ENCODE measurements at regions not wholly inside any gene's neighbourhood (a gene's known extent, or its start where the extent isn't known, plus 50 kb on each side); places are given as distances from the start of the nearest gene placed in this dataset.

DNA sequence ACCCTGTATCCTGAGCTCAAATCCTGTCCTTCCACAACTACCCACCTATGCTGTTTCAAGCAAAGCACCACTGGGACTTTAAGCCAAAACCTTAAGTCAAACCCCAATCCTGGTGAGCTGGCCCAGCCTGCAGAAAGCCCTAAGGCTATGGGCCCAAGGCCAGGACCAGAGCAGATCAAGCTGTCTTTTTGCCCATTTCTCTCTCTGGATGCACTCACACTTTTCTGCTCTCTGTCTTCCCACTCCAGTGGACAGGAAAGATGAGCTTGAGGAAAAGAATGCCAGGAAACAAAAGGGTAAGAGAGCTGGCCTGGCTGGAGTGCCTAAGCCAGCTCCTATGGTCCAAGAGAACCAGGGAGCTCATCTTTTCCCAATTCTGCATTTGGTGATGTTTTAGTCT, 284.3 kb upstream of the ISX start:
- Mint-ChIP-seq H3K27ac (no peak overlapping the region), H3K36me3 (ENCODE audit: low read depth) (no peaks in the 10 kb centered on the region), H3K4me3 (no peak overlapping the region), H3K9me3 (peaks cover 12% of the 10 kb centered on the region), H3K4me1 (no peaks in the 10 kb centered on the region), H3K27me3 (no peaks in the 10 kb centered on the region)
- ChIA-PET CTCF (no interaction called here), POLR2A (no interaction called here)
- ATAC-seq (ENCODE audit: low read depth): no peak
- DNase-seq: no peak
- intact Hi-C loops (cut with micrococcal nuclease): no loop called here
- TF ChIP-seq CTCF (IDR thresholded peaks at IDR 0.05): no peak

DNA sequence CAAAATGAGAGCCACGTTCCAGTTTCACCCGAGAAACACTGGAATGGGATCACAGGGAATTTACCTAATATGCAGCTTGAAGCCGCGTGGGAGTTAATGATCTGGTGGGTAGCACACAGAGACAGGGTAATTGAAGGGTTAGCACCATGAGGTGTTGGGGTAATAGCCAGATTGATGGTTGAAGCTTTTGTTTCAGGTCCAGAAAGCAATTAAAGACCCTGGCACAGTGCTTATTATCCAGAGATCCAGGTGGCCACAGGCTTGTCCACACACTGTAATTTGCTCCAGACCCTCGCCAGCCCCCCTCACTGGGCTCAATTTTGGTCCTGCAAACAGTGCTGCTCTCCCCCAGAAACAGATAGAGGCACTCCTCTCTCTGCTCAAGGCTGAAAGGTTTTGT, 282.5 kb upstream of the ISX start:
- H3K27me3 Mint-ChIP-seq: no peaks in the 10 kb centered on the region
- ChIA-PET CTCF (no interaction called here), POLR2A (no interaction called here)
- H3K4me3 Mint-ChIP-seq: no peak overlapping the region
- DNase-seq (no peak), ATAC-seq (ENCODE audit: low read depth) (no peak)
- no peaks in the 10 kb centered on the region for H3K36me3 Mint-ChIP-seq (ENCODE audit: low read depth)
- no peak overlapping the region for H3K27ac Mint-ChIP-seq
- no peak for TF ChIP-seq CTCF (IDR thresholded peaks at IDR 0.05)
- intact Hi-C loops (cut with micrococcal nuclease): no loop called here
- peaks cover 2% of the 10 kb centered on the region for H3K9me3 Mint-ChIP-seq
- H3K4me1 Mint-ChIP-seq: no peaks in the 10 kb centered on the region

DNA sequence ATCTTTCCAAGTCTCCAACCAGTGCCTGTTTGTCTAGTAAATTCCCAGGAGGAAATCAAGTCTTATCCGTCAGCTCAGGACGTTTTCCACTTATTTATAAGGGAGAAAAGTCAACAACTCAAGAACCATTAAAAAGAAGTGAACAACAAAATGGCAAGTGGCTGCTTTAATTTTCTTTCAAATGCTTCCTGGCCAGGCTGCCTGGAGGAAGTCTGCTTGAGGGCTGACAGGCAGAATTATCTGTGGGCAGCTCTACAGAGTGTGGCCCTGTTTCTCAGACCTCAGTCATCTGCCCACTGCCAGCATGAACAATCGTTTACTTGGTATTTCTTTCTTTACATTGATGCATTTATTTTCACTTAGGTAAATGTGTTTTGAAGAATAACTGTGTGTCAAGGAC, 281.9 kb upstream of the ISX start:
- no peak overlapping the region for H3K4me3 Mint-ChIP-seq
- ChIA-PET POLR2A (no interaction called here), CTCF (no interaction called here)
- no peaks in the 10 kb centered on the region for H3K27me3 Mint-ChIP-seq
- peaks cover 2% of the 10 kb centered on the region for H3K9me3 Mint-ChIP-seq
- ATAC-seq (ENCODE audit: low read depth): no peak
- no peak for TF ChIP-seq CTCF (IDR thresholded peaks at IDR 0.05)
- H3K27ac Mint-ChIP-seq: no peak overlapping the region
- no peaks in the 10 kb centered on the region for H3K4me1 Mint-ChIP-seq
- no peaks in the 10 kb centered on the region for H3K36me3 Mint-ChIP-seq (ENCODE audit: low read depth)
- no peak for DNase-seq
- intact Hi-C loops (cut with micrococcal nuclease): no loop called here

GRCh38 chr22:34797826-34798225, 268.1 kb upstream of the ISX start:
- Mint-ChIP-seq H3K27ac (no peak overlapping the region), H3K27me3 (peaks cover 3% of the 10 kb centered on the region), H3K4me1 (no peaks in the 10 kb centered on the region), H3K4me3 (no peak overlapping the region), H3K36me3 (ENCODE audit: low read depth) (no peaks in the 10 kb centered on the region), H3K9me3 (peaks cover 2% of the 10 kb centered on the region)
- POLR2A ChIA-PET: no interaction called here
- CTCF ChIA-PET: no interaction called here
- ATAC-seq (ENCODE audit: low read depth) (no peak), DNase-seq (no peak)
- TF ChIP-seq CTCF (IDR thresholded peaks at IDR 0.05): no peak
- intact Hi-C loops (cut with micrococcal nuclease): no loop called here

DNA sequence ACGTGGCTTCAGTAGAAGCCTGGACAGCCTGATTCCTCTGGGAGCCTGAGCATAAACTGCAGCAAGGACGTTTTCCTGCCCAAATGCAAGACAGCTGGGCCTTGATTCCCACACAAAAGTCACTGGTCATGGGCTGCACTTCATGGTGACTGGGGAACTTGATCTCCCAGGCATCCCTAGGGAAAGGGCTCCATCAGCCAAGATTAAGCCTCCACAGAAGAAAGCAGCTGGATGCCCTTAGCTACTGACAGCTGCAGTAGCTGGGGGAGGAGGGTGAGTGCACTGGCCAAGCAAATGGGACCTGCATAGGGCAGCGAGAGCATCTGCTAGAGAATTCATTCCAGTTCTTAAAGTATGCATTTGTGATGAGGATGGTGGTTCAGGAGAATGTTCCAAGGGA, 267.4 kb upstream of the ISX start:
- intact Hi-C loops (cut with micrococcal nuclease): no loop called here
- no peaks in the 10 kb centered on the region for H3K4me1 Mint-ChIP-seq
- H3K9me3 Mint-ChIP-seq: peaks cover 2% of the 10 kb centered on the region
- no peaks in the 10 kb centered on the region for H3K36me3 Mint-ChIP-seq (ENCODE audit: low read depth)
- peaks cover 3% of the 10 kb centered on the region for H3K27me3 Mint-ChIP-seq
- TF ChIP-seq CTCF (IDR thresholded peaks at IDR 0.05): no peak
- H3K27ac Mint-ChIP-seq: no peak overlapping the region
- DNase-seq (no peak), ATAC-seq (ENCODE audit: low read depth) (no peak)
- H3K4me3 Mint-ChIP-seq: no peak overlapping the region
- ChIA-PET CTCF (no interaction called here), POLR2A (no interaction called here)

All from activated B cell treated with CpG ODN at 0.5 μM for 24 hours (primary cell).